Chondrocyte (in vitro differentiated cells): ENCODE measurements at regions not wholly inside any gene's neighbourhood (a gene's known extent, or its start where the extent isn't known, plus 50 kb on each side); places are given as distances from the start of the nearest gene placed in this dataset.

Experiments used
- DNase-seq: peaks from one replicate; pipeline ENCODE4 v3.0.0; 2021; ENCODE audit warnings: mixed read lengths, low spot score
- H3K27ac Mint-ChIP-seq: one replicate; pipeline ENCODE4 v1.8.0; 2021; ENCODE audit warnings: mild to moderate bottlenecking, moderate library complexity, mixed read lengths; ENCODE audit not compliant: unreplicated experiment
- H3K27me3 Mint-ChIP-seq: 2 replicates; pipeline ENCODE4 v1.8.0; 2021; ENCODE audit warnings: low read depth, mixed read lengths
- H3K36me3 Mint-ChIP-seq: 2 replicates; pipeline ENCODE4 v1.8.0; 2021; ENCODE audit warnings: low read depth, mixed read lengths
- H3K4me1 Mint-ChIP-seq: 2 replicates; pipeline ENCODE4 v1.8.0; 2021; ENCODE audit warnings: low read depth, mild to moderate bottlenecking, mixed read lengths
- H3K4me3 Mint-ChIP-seq: one replicate; pipeline ENCODE4 v1.8.0; 2021; ENCODE audit warnings: mild to moderate bottlenecking, moderate library complexity, mixed read lengths; ENCODE audit not compliant: unreplicated experiment
- H3K9me3 Mint-ChIP-seq: 2 replicates; pipeline ENCODE4 v1.8.0; 2021; ENCODE audit warnings: low read depth, mixed read lengths
- CTCF ChIP-seq: fragments of 200-600 bp; sonication (generic); IDR thresholded peaks from 2 replicates; pipeline ENCODE4 v1.5.0; 2021; ENCODE audit warnings: antibody characterized with exemption, mild to moderate bottlenecking, moderate library complexity

- H3K4me1 Mint-ChIP-seq = no peaks in the 10 kb centered on the region
- no peak for DNase-seq
- H3K27ac Mint-ChIP-seq = no peak overlapping the region
- H3K9me3 Mint-ChIP-seq = no peaks in the 10 kb centered on the region
- no peaks in the 10 kb centered on the region for H3K36me3 Mint-ChIP-seq
- no peak overlapping the region for H3K4me3 Mint-ChIP-seq
- H3K27me3 Mint-ChIP-seq = peaks cover 3% of the 10 kb centered on the region
- TF ChIP-seq CTCF = no peak
Observed at GRCh38 chr16:76007645-76008044, 269.6 kb upstream of the CNTNAP4 start.

DNA sequence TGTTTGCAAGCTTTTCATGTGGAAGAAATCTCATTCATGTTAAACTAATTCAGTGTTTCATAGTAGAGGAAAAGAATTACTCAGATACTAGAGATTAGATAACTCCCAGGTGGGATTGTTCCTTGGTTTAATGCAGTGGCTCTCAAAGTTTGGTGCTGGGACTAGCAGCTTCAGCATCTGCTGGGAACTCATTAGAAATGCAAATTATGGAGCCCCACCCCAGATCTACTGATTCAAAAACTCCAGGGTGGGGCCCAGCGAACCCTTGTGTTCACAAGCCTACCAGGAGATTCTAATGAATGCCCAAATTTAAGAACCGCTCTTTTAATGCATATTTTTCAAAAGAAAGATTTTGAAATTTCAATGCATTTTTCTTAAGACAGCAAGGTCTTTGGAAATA lies 253.4 kb upstream of the CNTNAP4 start:
- Mint-ChIP-seq H3K36me3 (no peaks in the 10 kb centered on the region), H3K4me3 (no peak overlapping the region), H3K27me3 (peaks cover 4% of the 10 kb centered on the region), H3K9me3 (no peaks in the 10 kb centered on the region), H3K4me1 (no peaks in the 10 kb centered on the region), H3K27ac (no peak overlapping the region)
- DNase-seq = no peak
- no peak for TF ChIP-seq CTCF

DNA sequence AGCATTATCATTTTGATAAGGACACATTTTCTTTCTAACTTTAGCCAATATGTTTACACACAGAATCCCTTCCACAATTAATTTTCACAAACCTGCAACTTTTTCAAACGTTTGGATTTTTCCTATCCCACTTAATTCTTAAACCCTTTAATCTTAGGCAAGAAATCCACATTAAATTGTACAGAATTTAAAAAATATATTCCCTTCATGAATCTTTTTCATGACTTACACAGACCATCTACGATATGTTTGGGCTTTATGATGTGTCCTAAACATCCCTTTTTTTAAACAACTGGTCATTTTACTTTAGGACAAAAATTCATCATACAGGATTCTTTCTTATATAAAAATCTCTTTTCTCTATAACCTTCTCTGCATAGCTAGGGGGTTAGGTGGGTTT lies 241.5 kb upstream of the CNTNAP4 start:
- Mint-ChIP-seq H3K27ac (no peak overlapping the region), H3K36me3 (no peaks in the 10 kb centered on the region), H3K9me3 (peaks cover 36% of the 10 kb centered on the region), H3K4me1 (no peaks in the 10 kb centered on the region), H3K27me3 (no peaks in the 10 kb centered on the region), H3K4me3 (no peak overlapping the region)
- DNase-seq = no peak
- no peak for TF ChIP-seq CTCF

GRCh38 chr16:76038097-76038496 lies 239.1 kb upstream of the CNTNAP4 start:
- TF ChIP-seq CTCF = no peak
- Mint-ChIP-seq H3K4me1 (no peaks in the 10 kb centered on the region), H3K36me3 (no peaks in the 10 kb centered on the region), H3K4me3 (no peak overlapping the region), H3K27me3 (no peaks in the 10 kb centered on the region), H3K27ac (no peak overlapping the region), H3K9me3 (peaks cover 29% of the 10 kb centered on the region)
- DNase-seq = no peak

DNA sequence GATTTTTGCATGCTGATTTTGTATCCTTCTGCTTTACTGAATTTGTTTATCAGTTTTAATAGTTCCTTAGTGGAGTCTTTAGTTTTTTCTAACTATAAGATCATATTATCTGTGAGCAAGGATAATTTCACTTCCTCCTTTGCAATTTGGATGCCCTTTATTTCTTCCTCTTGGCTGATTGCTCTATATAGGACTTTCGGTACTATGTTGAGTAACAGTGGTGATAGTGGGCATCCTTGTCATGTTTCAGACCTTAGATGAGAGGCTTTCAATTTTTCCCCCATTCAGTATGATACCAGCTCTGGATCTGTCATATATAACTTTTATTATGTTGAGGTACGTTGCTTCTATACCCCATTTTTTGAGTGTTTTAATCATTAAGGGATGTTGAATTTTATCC lies 224.5 kb upstream of the CNTNAP4 start:
- Mint-ChIP-seq H3K27ac (no peak overlapping the region), H3K36me3 (no peaks in the 10 kb centered on the region), H3K4me3 (no peak overlapping the region), H3K4me1 (no peaks in the 10 kb centered on the region), H3K9me3 (peaks cover 15% of the 10 kb centered on the region), H3K27me3 (no peaks in the 10 kb centered on the region)
- no peak for DNase-seq
- TF ChIP-seq CTCF = no peak
